H1 (cell line): ENCODE measurements at regions not wholly inside any gene's neighbourhood (a gene's known extent, or its start where the extent isn't known, plus 50 kb on each side); places are given as distances from the start of the nearest gene placed in this dataset.

Source experiments
- CEBPB ChIP-seq: IDR thresholded peaks from 2 replicates; pipeline ENCODE4 v1.6.1; 2012; ENCODE audit warnings: low read depth, low read length
- CTBP2 ChIP-seq: IDR thresholded peaks from 2 replicates; pipeline ENCODE4 v1.7.0; 2011; ENCODE audit warnings: borderline replicate concordance, mild to moderate bottlenecking, moderate library complexity, mixed read lengths, low read length; ENCODE audit not compliant: insufficient read depth, insufficient read length
- FOSL1 ChIP-seq: IDR thresholded peaks from 2 replicates; pipeline ENCODE4 v1.6.1; 2011; ENCODE audit warnings: mild to moderate bottlenecking, low read depth, low read length, moderate library complexity; ENCODE audit not compliant: insufficient read depth
- HDAC6 ChIP-seq: IDR thresholded peaks from one replicate; pipeline ENCODE4 v1.7.1; 2012; ENCODE audit warnings: low read depth, mild to moderate bottlenecking, inconsistent platforms, low read length, moderate library complexity
- SIX5 ChIP-seq: IDR thresholded peaks from 2 replicates; pipeline ENCODE4 v1.6.1; 2011; ENCODE audit warnings: mild to moderate bottlenecking, low read depth, low read length
- TF ChIP-seq, protein P1 (sequence below): fragments of 300-600 bp; sonication (generic); IDR thresholded peaks from 2 replicates; pipeline ENCODE4 v1.7.1; 2012; ENCODE audit warnings: low read length, moderate library complexity, mild to moderate bottlenecking, inconsistent platforms; ENCODE audit not compliant: insufficient replicate concordance

- TF ChIP-seq, protein P1, sequence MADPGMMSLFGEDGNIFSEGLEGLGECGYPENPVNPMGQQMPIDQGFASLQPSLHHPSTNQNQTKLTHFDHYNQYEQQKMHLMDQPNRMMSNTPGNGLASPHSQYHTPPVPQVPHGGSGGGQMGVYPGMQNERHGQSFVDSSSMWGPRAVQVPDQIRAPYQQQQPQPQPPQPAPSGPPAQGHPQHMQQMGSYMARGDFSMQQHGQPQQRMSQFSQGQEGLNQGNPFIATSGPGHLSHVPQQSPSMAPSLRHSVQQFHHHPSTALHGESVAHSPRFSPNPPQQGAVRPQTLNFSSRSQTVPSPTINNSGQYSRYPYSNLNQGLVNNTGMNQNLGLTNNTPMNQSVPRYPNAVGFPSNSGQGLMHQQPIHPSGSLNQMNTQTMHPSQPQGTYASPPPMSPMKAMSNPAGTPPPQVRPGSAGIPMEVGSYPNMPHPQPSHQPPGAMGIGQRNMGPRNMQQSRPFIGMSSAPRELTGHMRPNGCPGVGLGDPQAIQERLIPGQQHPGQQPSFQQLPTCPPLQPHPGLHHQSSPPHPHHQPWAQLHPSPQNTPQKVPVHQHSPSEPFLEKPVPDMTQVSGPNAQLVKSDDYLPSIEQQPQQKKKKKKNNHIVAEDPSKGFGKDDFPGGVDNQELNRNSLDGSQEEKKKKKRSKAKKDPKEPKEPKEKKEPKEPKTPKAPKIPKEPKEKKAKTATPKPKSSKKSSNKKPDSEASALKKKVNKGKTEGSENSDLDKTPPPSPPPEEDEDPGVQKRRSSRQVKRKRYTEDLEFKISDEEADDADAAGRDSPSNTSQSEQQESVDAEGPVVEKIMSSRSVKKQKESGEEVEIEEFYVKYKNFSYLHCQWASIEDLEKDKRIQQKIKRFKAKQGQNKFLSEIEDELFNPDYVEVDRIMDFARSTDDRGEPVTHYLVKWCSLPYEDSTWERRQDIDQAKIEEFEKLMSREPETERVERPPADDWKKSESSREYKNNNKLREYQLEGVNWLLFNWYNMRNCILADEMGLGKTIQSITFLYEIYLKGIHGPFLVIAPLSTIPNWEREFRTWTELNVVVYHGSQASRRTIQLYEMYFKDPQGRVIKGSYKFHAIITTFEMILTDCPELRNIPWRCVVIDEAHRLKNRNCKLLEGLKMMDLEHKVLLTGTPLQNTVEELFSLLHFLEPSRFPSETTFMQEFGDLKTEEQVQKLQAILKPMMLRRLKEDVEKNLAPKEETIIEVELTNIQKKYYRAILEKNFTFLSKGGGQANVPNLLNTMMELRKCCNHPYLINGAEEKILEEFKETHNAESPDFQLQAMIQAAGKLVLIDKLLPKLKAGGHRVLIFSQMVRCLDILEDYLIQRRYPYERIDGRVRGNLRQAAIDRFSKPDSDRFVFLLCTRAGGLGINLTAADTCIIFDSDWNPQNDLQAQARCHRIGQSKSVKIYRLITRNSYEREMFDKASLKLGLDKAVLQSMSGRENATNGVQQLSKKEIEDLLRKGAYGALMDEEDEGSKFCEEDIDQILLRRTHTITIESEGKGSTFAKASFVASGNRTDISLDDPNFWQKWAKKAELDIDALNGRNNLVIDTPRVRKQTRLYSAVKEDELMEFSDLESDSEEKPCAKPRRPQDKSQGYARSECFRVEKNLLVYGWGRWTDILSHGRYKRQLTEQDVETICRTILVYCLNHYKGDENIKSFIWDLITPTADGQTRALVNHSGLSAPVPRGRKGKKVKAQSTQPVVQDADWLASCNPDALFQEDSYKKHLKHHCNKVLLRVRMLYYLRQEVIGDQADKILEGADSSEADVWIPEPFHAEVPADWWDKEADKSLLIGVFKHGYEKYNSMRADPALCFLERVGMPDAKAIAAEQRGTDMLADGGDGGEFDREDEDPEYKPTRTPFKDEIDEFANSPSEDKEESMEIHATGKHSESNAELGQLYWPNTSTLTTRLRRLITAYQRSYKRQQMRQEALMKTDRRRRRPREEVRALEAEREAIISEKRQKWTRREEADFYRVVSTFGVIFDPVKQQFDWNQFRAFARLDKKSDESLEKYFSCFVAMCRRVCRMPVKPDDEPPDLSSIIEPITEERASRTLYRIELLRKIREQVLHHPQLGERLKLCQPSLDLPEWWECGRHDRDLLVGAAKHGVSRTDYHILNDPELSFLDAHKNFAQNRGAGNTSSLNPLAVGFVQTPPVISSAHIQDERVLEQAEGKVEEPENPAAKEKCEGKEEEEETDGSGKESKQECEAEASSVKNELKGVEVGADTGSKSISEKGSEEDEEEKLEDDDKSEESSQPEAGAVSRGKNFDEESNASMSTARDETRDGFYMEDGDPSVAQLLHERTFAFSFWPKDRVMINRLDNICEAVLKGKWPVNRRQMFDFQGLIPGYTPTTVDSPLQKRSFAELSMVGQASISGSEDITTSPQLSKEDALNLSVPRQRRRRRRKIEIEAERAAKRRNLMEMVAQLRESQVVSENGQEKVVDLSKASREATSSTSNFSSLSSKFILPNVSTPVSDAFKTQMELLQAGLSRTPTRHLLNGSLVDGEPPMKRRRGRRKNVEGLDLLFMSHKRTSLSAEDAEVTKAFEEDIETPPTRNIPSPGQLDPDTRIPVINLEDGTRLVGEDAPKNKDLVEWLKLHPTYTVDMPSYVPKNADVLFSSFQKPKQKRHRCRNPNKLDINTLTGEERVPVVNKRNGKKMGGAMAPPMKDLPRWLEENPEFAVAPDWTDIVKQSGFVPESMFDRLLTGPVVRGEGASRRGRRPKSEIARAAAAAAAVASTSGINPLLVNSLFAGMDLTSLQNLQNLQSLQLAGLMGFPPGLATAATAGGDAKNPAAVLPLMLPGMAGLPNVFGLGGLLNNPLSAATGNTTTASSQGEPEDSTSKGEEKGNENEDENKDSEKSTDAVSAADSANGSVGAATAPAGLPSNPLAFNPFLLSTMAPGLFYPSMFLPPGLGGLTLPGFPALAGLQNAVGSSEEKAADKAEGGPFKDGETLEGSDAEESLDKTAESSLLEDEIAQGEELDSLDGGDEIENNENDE, result no peak
- TF ChIP-seq FOSL1, result no peak
- no peak for TF ChIP-seq CEBPB
- no peak for TF ChIP-seq SIX5
- TF ChIP-seq HDAC6, result no peak
- TF ChIP-seq CTBP2, result no peak
Measured at GRCh38 chr15:35998663-35999602, 453.0 kb upstream of the DPH6 start (continued).
